ENCODE measurements at regions not wholly inside any gene's neighbourhood (a gene's known extent, or its start where the extent isn't known, plus 50 kb on each side); places are given as distances from the start of the nearest gene placed in this dataset.
"Not testable (repeated sequence)": the region's sequence is repeated elsewhere in the genome, so short reads cannot be mapped to it uniquely, and the experiment has no call there.

GRCh38 chr5:1639757-1640156 lies 116.0 kb upstream of the LPCAT1 start:
- Histone ChIP-seq H3K4me1 (peaks cover 6% of the 10 kb centered on the region), H3K36me3 (no peaks in the 10 kb centered on the region), H3K4me3 (no peak overlapping the region), H3K9me3 (replicated peaks) (no peaks in the 10 kb centered on the region), H3K27ac (replicated peaks) (no peak overlapping the region), H3K27me3 (ENCODE audit: low read depth) (peaks cover 50% of the 10 kb centered on the region)
- intact Hi-C loops (cut with micrococcal nuclease) = no loop called here
- no peak for DNase-seq
- no peak for TF ChIP-seq CTCF (IDR thresholded peaks at IDR 0.05; ENCODE audit: borderline replicate concordance)

DNA sequence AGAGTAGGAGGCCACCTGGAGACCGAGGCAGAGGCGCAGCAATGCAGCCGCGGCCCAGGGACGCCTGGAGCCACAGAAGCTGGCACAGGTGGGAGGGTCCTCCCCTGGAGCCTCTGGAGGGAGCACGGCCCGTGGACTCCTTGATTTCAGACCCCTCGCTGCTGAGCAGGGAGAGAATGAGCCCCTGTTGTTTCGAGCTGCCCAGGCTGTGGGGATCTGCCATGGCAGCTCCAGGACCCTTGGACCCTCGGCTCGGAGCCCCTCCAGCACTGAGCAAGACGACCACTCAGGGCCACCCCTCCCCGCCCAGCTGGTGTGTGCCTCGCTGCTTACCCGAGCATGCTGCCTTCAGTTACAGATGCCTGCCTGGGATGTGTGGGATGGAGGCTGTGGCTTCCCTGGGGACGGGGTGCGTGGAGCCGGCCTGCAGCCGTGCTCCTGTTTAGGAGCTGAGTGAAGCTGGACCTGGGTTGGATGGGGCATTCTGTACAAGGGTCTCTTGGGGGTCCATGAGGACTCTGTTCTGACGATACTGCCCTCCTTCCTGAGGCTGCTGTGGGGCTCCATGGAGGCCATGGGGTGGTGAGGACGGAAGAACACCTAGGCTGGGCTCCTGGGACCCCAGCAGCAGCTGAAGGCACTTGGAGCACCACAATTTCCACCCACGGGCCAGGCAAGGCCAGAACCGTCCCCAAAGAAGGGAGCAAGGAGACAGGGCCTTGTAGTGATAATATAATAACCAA lies 115.1 kb upstream of the LPCAT1 start:
- Histone ChIP-seq H3K36me3 (no peaks in the 10 kb centered on the region), H3K27ac (replicated peaks) (no peak overlapping the region), H3K27me3 (ENCODE audit: low read depth) (peaks cover 49% of the 10 kb centered on the region), H3K9me3 (replicated peaks) (no peaks in the 10 kb centered on the region), H3K4me3 (no peak overlapping the region), H3K4me1 (peaks cover 11% of the 10 kb centered on the region)
- intact Hi-C loops (cut with micrococcal nuclease) = no loop called here
- DNase-seq = no peak
- no peak for TF ChIP-seq CTCF (IDR thresholded peaks at IDR 0.05; ENCODE audit: borderline replicate concordance)

GRCh38 chr5:1637639-1638481 lies 114.1 kb upstream of the LPCAT1 start:
- peaks cover 42% of the 10 kb centered on the region for H3K27me3 ChIP-seq (ENCODE audit: low read depth)
- intact Hi-C loops (cut with micrococcal nuclease) = no loop called here
- H3K27ac ChIP-seq (replicated peaks) = no peak overlapping the region
- peaks cover 14% of the 10 kb centered on the region for H3K4me1 ChIP-seq
- no peak overlapping the region for H3K4me3 ChIP-seq
- H3K36me3 ChIP-seq = no peaks in the 10 kb centered on the region
- TF ChIP-seq CTCF (IDR thresholded peaks at IDR 0.05; ENCODE audit: borderline replicate concordance) = no peak
- DNase-seq = no peak
- no peaks in the 10 kb centered on the region for H3K9me3 ChIP-seq (replicated peaks)

- no peak for TF ChIP-seq CTCF (IDR thresholded peaks at IDR 0.05; ENCODE audit: borderline replicate concordance)
- intact Hi-C loops (cut with micrococcal nuclease) = no loop called here
- no peaks in the 10 kb centered on the region for H3K9me3 ChIP-seq (replicated peaks)
- H3K27ac ChIP-seq (replicated peaks) = no peak overlapping the region
- no peaks in the 10 kb centered on the region for H3K36me3 ChIP-seq
- H3K27me3 ChIP-seq (ENCODE audit: low read depth) = peaks cover 34% of the 10 kb centered on the region
- peaks cover 14% of the 10 kb centered on the region for H3K4me1 ChIP-seq
- no peak for DNase-seq
- no peak overlapping the region for H3K4me3 ChIP-seq
Observed at GRCh38 chr5:1636981-1637638, 113.3 kb upstream of the LPCAT1 start.

DNA sequence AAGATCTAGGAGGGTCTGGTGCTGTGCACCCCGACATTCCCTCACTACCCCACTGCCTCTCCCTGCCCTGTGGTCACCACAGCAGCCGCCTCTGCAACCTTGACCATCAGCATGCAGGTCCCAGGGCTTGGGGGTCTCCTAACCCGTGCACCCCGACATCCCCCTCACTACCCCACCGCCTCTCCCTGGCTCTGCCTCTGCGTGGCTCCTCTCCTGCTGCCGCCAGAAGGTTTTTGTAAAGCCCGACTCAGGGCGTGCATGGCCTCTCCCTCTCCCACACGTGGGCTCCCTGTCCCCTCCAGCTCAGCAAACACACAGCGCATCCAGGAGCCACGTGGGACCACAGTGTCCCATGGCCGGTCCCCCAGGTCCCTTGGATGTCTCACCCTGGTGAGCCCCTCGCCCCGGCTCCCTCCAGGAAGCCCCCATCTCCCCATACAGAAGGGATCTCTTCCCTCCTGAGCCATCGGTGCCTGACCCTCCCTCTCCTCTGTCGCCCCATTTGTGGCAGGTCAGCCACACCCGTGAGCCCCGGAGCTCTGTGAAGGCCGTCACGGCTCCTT lies 112.5 kb upstream of the LPCAT1 start:
- H3K4me3 ChIP-seq; H3K27ac ChIP-seq (replicated peaks); DNase-seq; H3K36me3 ChIP-seq; intact Hi-C loops (cut with micrococcal nuclease); H3K9me3 ChIP-seq (replicated peaks): not testable (repeated sequence)
- Histone ChIP-seq H3K4me1 (peaks cover 14% of the 10 kb centered on the region), H3K27me3 (ENCODE audit: low read depth) (peaks cover 32% of the 10 kb centered on the region)

DNA sequence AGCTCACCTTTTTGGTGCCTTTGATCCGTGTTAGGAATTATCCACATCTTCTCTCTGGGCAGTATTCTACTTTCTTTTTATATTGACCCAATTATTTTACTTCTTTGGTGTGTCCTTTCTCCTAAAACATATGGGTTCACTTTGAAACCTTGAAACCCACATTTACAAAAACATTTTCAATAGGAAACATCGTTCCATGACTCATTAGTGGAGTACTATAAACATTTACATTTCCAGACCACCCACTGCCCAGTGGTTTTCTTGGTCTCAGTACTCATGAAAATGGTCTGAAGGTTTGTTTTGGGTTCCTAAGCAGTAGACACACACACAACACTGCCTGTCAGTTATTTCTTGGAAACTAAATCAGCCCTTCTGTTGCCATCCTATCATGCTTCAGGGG lies 111.7 kb upstream of the LPCAT1 start:
- H3K27ac ChIP-seq (replicated peaks); H3K4me3 ChIP-seq; intact Hi-C loops (cut with micrococcal nuclease); DNase-seq; H3K9me3 ChIP-seq (replicated peaks); H3K36me3 ChIP-seq: not testable (repeated sequence)
- H3K27me3 ChIP-seq (ENCODE audit: low read depth) = peaks cover 32% of the 10 kb centered on the region
- H3K4me1 ChIP-seq = peaks cover 14% of the 10 kb centered on the region
